ENCODE measurements at regions not wholly inside any gene's neighbourhood (a gene's known extent, or its start where the extent isn't known, plus 50 kb on each side); places are given as distances from the start of the nearest gene placed in this dataset.

GRCh38 chr2:181812106-181812743, 79.3 kb upstream of the ITPRID2 start:
- no peak for TF ChIP-seq EZH2phosphoT487 (IDR thresholded peaks at IDR 0.05; ENCODE audit: low read length)
- no peak for TF ChIP-seq EZH2 (optimal IDR thresholded peaks at IDR 0.05; ENCODE audit: low read depth, low read length)
- TF ChIP-seq, protein P1, sequence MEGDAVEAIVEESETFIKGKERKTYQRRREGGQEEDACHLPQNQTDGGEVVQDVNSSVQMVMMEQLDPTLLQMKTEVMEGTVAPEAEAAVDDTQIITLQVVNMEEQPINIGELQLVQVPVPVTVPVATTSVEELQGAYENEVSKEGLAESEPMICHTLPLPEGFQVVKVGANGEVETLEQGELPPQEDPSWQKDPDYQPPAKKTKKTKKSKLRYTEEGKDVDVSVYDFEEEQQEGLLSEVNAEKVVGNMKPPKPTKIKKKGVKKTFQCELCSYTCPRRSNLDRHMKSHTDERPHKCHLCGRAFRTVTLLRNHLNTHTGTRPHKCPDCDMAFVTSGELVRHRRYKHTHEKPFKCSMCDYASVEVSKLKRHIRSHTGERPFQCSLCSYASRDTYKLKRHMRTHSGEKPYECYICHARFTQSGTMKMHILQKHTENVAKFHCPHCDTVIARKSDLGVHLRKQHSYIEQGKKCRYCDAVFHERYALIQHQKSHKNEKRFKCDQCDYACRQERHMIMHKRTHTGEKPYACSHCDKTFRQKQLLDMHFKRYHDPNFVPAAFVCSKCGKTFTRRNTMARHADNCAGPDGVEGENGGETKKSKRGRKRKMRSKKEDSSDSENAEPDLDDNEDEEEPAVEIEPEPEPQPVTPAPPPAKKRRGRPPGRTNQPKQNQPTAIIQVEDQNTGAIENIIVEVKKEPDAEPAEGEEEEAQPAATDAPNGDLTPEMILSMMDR (IDR thresholded peaks at IDR 0.05; ENCODE audit: low read length), result no peak
- H2AFZ ChIP-seq (ENCODE audit: low read length), result no peak overlapping the region

GRCh38 chr2:181814057-181814491, 77.5 kb upstream of the ITPRID2 start:
- DNase-seq, result no peak
- TF ChIP-seq EZH2phosphoT487 (IDR thresholded peaks at IDR 0.05; ENCODE audit: low read length) (no peak), EZH2 (optimal IDR thresholded peaks at IDR 0.05; ENCODE audit: low read depth, low read length) (no peak)
- TF ChIP-seq, protein P1 (IDR thresholded peaks at IDR 0.05; ENCODE audit: low read length), result no peak
- H3K4me1 ChIP-seq (ENCODE audit: low read length), result no peaks in the 10 kb centered on the region
- no peaks in the 10 kb centered on the region for H3F3A ChIP-seq (ENCODE audit: insufficient read depth, low read length)
- no peak overlapping the region for H2AFZ ChIP-seq (ENCODE audit: low read length)
- no peak overlapping the region for H3K9ac ChIP-seq (ENCODE audit: low read length)
- H3K27ac ChIP-seq (ENCODE audit: low read length), result no peak overlapping the region
- H3K9me3 ChIP-seq (replicated peaks; ENCODE audit: insufficient read depth, low read length), result no peaks in the 10 kb centered on the region
- no peaks in the 10 kb centered on the region for H3K27me3 ChIP-seq (replicated peaks; ENCODE audit: insufficient read depth, low read length)
- H3K36me3 ChIP-seq (replicated peaks; ENCODE audit: insufficient read depth, low read length), result no peaks in the 10 kb centered on the region
- no peaks in the 10 kb centered on the region for H3K79me2 ChIP-seq (ENCODE audit: low read length)
- H3K9me2 ChIP-seq (replicated peaks; ENCODE audit: insufficient read depth, low read length), result no peaks in the 10 kb centered on the region
- H4K20me1 ChIP-seq (ENCODE audit: insufficient read depth, low read length), result no peaks in the 10 kb centered on the region
- H3K4me3 ChIP-seq (ENCODE audit: low read length), result no peak overlapping the region
- H3K4me2 ChIP-seq (ENCODE audit: low read depth, low read length), result no peak overlapping the region

More at GRCh38 chr2:181812106-181812743, 79.3 kb upstream of the ITPRID2 start:
- Histone ChIP-seq H3F3A (ENCODE audit: insufficient read depth, low read length) (no peaks in the 10 kb centered on the region), H3K36me3 (replicated peaks; ENCODE audit: insufficient read depth, low read length) (no peaks in the 10 kb centered on the region), H3K79me2 (ENCODE audit: low read length) (no peaks in the 10 kb centered on the region), H3K9me2 (replicated peaks; ENCODE audit: insufficient read depth, low read length) (no peaks in the 10 kb centered on the region), H4K20me1 (ENCODE audit: insufficient read depth, low read length) (no peaks in the 10 kb centered on the region), H3K4me2 (ENCODE audit: low read depth, low read length) (no peak overlapping the region), H3K9me3 (replicated peaks; ENCODE audit: insufficient read depth, low read length) (no peaks in the 10 kb centered on the region), H3K4me1 (ENCODE audit: low read length) (no peaks in the 10 kb centered on the region), H3K4me3 (ENCODE audit: low read length) (no peak overlapping the region), H3K27ac (ENCODE audit: low read length) (no peak overlapping the region), H3K27me3 (replicated peaks; ENCODE audit: insufficient read depth, low read length) (no peaks in the 10 kb centered on the region), H3K9ac (ENCODE audit: low read length) (no peak overlapping the region)
- DNase-seq, result no peak

- Histone ChIP-seq H3K9me2 (replicated peaks; ENCODE audit: insufficient read depth, low read length) (no peaks in the 10 kb centered on the region), H3K27ac (ENCODE audit: low read length) (no peak overlapping the region), H2AFZ (ENCODE audit: low read length) (no peak overlapping the region), H3K4me3 (ENCODE audit: low read length) (no peak overlapping the region), H3K4me1 (ENCODE audit: low read length) (no peaks in the 10 kb centered on the region), H3K79me2 (ENCODE audit: low read length) (no peaks in the 10 kb centered on the region), H3K4me2 (ENCODE audit: low read depth, low read length) (no peak overlapping the region), H3K9ac (ENCODE audit: low read length) (no peak overlapping the region), H3F3A (ENCODE audit: insufficient read depth, low read length) (no peaks in the 10 kb centered on the region), H3K27me3 (replicated peaks; ENCODE audit: insufficient read depth, low read length) (no peaks in the 10 kb centered on the region), H3K9me3 (replicated peaks; ENCODE audit: insufficient read depth, low read length) (no peaks in the 10 kb centered on the region), H4K20me1 (ENCODE audit: insufficient read depth, low read length) (no peaks in the 10 kb centered on the region), H3K36me3 (replicated peaks; ENCODE audit: insufficient read depth, low read length) (no peaks in the 10 kb centered on the region)
- no peak for DNase-seq
- TF ChIP-seq, protein P1 (IDR thresholded peaks at IDR 0.05; ENCODE audit: low read length), result no peak
- TF ChIP-seq EZH2 (optimal IDR thresholded peaks at IDR 0.05; ENCODE audit: low read depth, low read length) (no peak), EZH2phosphoT487 (IDR thresholded peaks at IDR 0.05; ENCODE audit: low read length) (no peak)
These were observed 74.0 kb upstream of the ITPRID2 start for GRCh38 chr2:181817509-181817908.
